Esophagus squamous epithelium (tissue), 4 donors: ENCODE measurements at regions not wholly inside any gene's neighbourhood (a gene's known extent, or its start where the extent isn't known, plus 50 kb on each side); places are given as distances from the start of the nearest gene placed in this dataset.

Experiments
- POLR2A ChIP-seq, 4 donors: fragments of 450-650 bp; IDR thresholded peaks; one replicate each; pipeline ENCODE4 v1.6.1; 2017; ENCODE audit warnings: antibody characterized with exemption in 4 of 4, mild to moderate bottlenecking in 4 of 4, moderate library complexity in 3 of 4
- TF ChIP-seq, protein P1 (sequence below), 6 experiments: fragments of 450-650 bp in 4 of 6; fragments of 200-600 bp in 2 of 6; sonication (generic) in 2 of 6; IDR thresholded peaks; one replicate each; pipeline ENCODE4 v1.5.1; 2016 to 2019; ENCODE audit warnings: antibody characterized with exemption in 6 of 6, mild to moderate bottlenecking in 4 of 6, moderate library complexity in 4 of 6

DNA sequence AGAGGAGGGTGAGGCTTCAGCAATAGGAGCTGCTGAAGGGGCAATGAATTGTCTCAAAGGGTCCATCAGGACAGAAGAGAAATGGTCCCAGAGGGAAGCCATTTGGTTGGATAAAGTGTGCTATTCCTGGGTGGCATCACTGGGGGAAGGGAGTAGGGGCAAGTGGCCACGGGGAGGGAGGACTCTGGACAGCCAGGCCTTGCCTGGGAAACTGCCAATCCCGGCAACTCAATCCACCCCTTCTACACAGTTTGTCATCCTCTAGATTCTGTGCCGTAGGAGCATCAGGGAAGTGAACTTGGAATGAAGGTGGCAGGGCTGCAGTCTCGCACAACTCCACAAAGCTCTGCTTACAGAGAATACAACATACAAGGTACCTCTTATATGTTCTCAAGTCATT lies 59.5 kb upstream of the RIPOR2 start:
- TF ChIP-seq, protein P1, sequence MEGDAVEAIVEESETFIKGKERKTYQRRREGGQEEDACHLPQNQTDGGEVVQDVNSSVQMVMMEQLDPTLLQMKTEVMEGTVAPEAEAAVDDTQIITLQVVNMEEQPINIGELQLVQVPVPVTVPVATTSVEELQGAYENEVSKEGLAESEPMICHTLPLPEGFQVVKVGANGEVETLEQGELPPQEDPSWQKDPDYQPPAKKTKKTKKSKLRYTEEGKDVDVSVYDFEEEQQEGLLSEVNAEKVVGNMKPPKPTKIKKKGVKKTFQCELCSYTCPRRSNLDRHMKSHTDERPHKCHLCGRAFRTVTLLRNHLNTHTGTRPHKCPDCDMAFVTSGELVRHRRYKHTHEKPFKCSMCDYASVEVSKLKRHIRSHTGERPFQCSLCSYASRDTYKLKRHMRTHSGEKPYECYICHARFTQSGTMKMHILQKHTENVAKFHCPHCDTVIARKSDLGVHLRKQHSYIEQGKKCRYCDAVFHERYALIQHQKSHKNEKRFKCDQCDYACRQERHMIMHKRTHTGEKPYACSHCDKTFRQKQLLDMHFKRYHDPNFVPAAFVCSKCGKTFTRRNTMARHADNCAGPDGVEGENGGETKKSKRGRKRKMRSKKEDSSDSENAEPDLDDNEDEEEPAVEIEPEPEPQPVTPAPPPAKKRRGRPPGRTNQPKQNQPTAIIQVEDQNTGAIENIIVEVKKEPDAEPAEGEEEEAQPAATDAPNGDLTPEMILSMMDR (IDR thresholded peaks at IDR 0.05) = no peak
- TF ChIP-seq POLR2A (IDR thresholded peaks at IDR 0.05) = no peak
